ENCODE measurements at regions not wholly inside any gene's neighbourhood (a gene's known extent, or its start where the extent isn't known, plus 50 kb on each side); places are given as distances from the start of the nearest gene placed in this dataset.
"Not testable (repeated sequence)": the region's sequence is repeated elsewhere in the genome, so short reads cannot be mapped to it uniquely, and the experiment has no call there.

- intact Hi-C loops (cut with DNase I), result no loop called here
- H3K4me1 ChIP-seq, result no peaks in the 10 kb centered on the region
- WGBS, 2 donors, result 54 to 59% methylated on average over 11 of the region's 11 CpGs
- no peak overlapping the region for H3K27ac ChIP-seq
- DNase-seq (no peak), ATAC-seq (no peak)
- no peaks in the 10 kb centered on the region for H3K9me3 ChIP-seq
- H3K4me3 ChIP-seq, result no peak overlapping the region
- no peaks in the 10 kb centered on the region for H3K27me3 ChIP-seq
- TF ChIP-seq CTCF (IDR thresholded peaks at IDR 0.05) (no peak), POLR2A (IDR thresholded peaks at IDR 0.05) (no peak)
- H3K36me3 ChIP-seq (replicated peaks in 1 of 2; ENCODE audit: insufficient read depth in 1 of 2, low read depth in 2 of 2), result no peaks in the 10 kb centered on the region
Observed at GRCh38 chr5:158234323-158235158, 375.6 kb upstream of the CLINT1 start.

GRCh38 chr5:158233735-158234322 is 374.9 kb upstream of the CLINT1 start:
- no peaks in the 10 kb centered on the region for H3K27me3 ChIP-seq
- H3K4me1 ChIP-seq, result no peaks in the 10 kb centered on the region
- no peak for ATAC-seq
- H3K27ac ChIP-seq, result no peak overlapping the region
- intact Hi-C loops (cut with DNase I), result no loop called here
- no peak for DNase-seq
- TF ChIP-seq CTCF (IDR thresholded peaks at IDR 0.05), result no peak
- TF ChIP-seq POLR2A (IDR thresholded peaks at IDR 0.05), result no peak
- H3K4me3 ChIP-seq, result no peak overlapping the region
- H3K36me3 ChIP-seq (replicated peaks in 1 of 2; ENCODE audit: insufficient read depth in 1 of 2, low read depth in 2 of 2), result no peaks in the 10 kb centered on the region
- WGBS, 2 donors, result 71 to 88% methylated on average over 2 of the region's 2 CpGs
- H3K9me3 ChIP-seq, result no peaks in the 10 kb centered on the region

GRCh38 chr5:158227314-158227713 is 368.4 kb upstream of the CLINT1 start:
- H3K27ac ChIP-seq; ATAC-seq; H3K9me3 ChIP-seq; H3K27me3 ChIP-seq; DNase-seq; H3K36me3 ChIP-seq (replicated peaks in 1 of 2; ENCODE audit: insufficient read depth in 1 of 2, low read depth in 2 of 2); intact Hi-C loops (cut with DNase I); H3K4me1 ChIP-seq; H3K4me3 ChIP-seq: not testable (repeated sequence)
- 70 to 76% methylated on average over 5 of the region's 5 CpGs for WGBS, 2 donors

GRCh38 chr5:158226496-158226895 is 367.6 kb upstream of the CLINT1 start:
- no peak for ATAC-seq
- intact Hi-C loops (cut with DNase I), result no loop called here
- H3K4me3 ChIP-seq, result no peak overlapping the region
- no peaks in the 10 kb centered on the region for H3K4me1 ChIP-seq
- no peaks in the 10 kb centered on the region for H3K9me3 ChIP-seq
- TF ChIP-seq POLR2A (IDR thresholded peaks at IDR 0.05) (no peak), CTCF (IDR thresholded peaks at IDR 0.05) (no peak)
- no peaks in the 10 kb centered on the region for H3K36me3 ChIP-seq (replicated peaks in 1 of 2; ENCODE audit: insufficient read depth in 1 of 2, low read depth in 2 of 2)
- 79 to 82% methylated on average over 5 of the region's 5 CpGs for WGBS, 2 donors
- H3K27ac ChIP-seq, result no peak overlapping the region
- no peaks in the 10 kb centered on the region for H3K27me3 ChIP-seq
- DNase-seq, result no peak

- Histone ChIP-seq H3K9me3 (no peaks in the 10 kb centered on the region), H3K27ac (peak overlapping the region in 1 of 4 donors; percentile 9), H3K4me1 (no peaks in the 10 kb centered on the region), H3K36me3 (replicated peaks in 1 of 2; ENCODE audit: insufficient read depth in 1 of 2, low read depth in 2 of 2) (no peaks in the 10 kb centered on the region), H3K4me3 (no peak overlapping the region), H3K27me3 (no peaks in the 10 kb centered on the region)
- intact Hi-C loops (cut with DNase I), result no loop called here
- WGBS, 2 donors, result 58 to 75% methylated on average over 2 of the region's 2 CpGs
- ATAC-seq (no peak), DNase-seq (peak in 1 of 4 donors; percentile 15)
- no peak for TF ChIP-seq CTCF (IDR thresholded peaks at IDR 0.05)
- TF ChIP-seq POLR2A (IDR thresholded peaks at IDR 0.05), result no peak
Observed at GRCh38 chr5:158224253-158224652, 365.3 kb upstream of the CLINT1 start.
